HG03039 (cell line): ENCODE measurements at regions not wholly inside any gene's neighbourhood (a gene's known extent, or its start where the extent isn't known, plus 50 kb on each side); places are given as distances from the start of the nearest gene placed in this dataset.
A peak's percentile ranks its signal among the peaks of the same experiment; 100 is the strongest.
"Not testable (repeated sequence)": the region's sequence is repeated elsewhere in the genome, so short reads cannot be mapped to it uniquely, and the experiment has no call there.

Experiments used
- ATAC-seq: cut with Tn5 transposase; IDR thresholded peaks from one replicate; pipeline ENCODE4 v1.9.1; 2021; ENCODE audit warnings: mild to moderate bottlenecking, moderate library complexity; ENCODE audit not compliant: unreplicated experiment

DNA sequence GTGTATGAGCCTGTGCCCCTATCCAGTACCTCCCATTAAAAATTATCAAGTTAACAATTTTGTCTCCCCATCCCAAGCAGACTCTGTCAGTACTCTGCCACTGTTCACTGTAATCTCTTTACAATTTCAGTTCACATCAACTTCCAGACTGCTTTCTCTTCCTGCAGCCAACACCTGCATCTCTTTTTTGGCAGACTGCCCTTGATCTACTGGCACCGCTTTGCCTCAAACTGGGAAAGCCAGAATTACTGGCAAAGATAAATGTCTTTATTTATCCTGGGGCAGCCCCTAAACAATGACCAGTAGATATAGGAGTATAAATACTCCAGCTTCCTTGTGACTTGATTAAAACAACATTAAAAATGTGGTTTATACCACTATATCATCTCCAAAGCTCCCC is 494.1 kb downstream of the ZNF385D start:
- ATAC-seq = no peak

GRCh38 chr3:21238661-21239060 is 512.3 kb downstream of the ZNF385D start:
- ATAC-seq = no peak

DNA sequence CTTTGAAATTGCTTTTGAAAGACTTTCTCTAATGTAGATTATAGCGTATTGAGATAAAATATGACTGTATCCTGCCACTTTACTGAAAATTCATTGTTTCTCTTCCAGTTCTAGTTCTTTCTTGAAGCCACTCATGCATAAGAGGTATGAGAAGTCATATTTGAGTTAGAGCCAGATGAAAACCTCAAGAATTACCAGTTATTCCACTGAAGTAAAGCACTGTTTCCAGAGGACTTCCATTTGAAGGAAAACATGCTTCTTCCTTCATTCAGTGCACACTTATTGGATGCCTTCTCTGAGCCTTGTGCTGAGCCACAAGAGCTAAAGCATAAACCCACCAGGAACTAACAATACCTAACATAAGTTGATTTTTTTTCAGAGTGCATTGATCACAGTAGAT is 513.4 kb downstream of the ZNF385D start:
- ATAC-seq = no peak

DNA sequence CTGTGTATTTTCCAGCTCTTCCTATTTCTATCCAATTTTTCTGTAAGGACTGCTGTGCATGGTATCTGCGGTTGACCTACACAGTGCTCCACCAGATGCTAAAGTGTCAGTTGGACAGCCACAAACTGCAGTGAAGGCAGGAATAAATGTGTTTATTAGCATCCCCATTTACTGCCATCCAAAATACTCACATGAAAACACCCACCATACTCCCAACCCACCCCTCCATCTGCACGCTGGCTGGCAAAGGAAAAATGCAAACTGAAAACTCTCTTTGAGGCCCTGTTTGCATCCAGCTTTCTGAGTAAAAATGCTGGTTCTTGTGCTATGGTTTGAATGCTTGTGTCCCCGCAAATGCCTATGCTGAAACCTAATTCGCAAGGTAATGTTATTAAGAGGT is 515.5 kb downstream of the ZNF385D start:
- no peak for ATAC-seq

DNA sequence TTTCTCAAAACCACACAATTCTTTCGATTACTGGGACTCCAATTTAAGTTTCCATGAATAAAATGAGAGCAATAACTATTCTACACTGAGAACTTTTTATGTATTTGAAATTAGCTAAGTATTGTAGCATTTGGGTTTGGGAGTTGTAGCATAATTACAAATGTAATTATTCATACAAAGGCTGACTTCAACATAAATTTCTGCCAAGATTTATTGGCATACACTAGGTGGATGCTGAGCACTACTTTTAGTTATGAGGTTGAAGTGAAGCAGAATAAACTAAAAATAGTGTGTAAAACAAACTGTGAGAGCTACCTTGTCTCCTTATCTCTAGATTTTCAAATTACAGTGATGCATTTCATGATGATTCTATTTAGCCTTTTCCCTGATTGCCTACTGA is 516.1 kb downstream of the ZNF385D start:
- ATAC-seq = no peak

DNA sequence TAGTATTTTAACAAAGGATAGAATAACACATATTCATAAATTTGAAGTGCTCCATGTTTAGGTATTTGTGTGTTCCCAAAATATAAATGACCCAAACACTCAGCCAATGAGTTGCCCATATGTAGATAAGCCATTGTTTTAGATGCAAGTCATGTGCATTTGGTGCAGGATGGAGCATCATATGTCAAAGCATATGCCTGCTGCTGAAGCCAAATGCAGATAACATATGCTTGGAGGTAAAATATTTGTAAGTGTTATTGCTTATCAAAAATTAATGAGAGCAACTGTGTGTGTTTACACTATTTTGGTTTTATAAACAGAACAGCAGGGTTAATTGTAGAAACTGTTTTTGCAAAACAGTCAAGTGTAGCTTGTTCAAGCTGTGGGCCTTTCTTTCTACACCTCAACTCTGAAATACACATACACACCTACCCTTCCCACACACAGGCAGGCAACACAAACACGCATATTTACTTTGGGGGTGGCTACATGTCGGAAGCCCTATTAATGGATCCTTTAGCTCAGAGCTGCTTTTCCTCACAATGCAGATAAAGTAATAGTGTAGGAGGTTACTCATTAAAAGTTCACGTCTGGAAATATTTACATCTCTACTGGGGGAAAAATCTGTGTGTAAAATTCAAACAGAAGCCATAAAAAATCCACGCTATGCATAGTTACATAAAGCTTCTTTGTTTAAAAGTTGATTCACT is 521.4 kb downstream of the ZNF385D start:
- no peak for ATAC-seq

- no peak for ATAC-seq
Measured at GRCh38 chr3:21226086-21226485, 524.9 kb downstream of the ZNF385D start.

DNA sequence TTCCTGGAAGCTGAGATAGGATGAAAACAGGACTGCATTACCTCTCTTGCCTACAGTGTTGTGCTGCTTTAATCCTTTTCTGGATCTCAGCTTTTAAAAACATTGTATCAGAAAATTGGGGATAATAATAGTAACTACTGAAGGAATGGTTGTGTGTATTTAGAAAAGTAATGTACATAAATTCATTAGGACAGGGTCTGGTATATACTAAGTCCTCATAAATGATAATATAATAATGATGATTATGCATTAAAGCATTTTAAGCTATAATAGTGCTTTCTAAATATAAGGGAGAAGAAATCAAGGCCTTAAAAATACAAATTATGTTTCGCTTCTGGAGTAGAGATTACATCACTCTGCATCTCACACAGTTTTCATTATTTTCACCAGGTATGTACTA is 530.1 kb downstream of the ZNF385D start:
- no peak for ATAC-seq

DNA sequence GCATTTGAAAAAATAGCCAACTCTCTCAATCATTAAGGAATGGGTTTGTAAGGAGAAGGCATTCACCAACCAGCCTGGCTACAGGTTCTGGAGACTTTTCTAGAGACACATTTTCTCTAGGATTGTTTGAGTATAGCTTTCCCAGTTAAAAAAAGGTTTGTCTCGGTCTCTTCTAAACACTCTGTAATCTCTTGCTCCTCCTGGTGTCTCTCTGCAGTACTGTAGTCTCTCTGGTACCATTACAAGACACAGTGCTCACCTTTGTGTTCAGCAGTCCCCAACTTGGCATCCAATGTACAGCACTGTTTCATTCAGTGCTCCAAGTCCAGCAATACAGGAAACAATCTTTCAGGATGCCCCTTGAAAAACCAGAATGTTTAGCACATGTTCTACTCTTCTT is 534.4 kb downstream of the ZNF385D start:
- no peak for ATAC-seq

- ATAC-seq = not testable (repeated sequence)
Measured at GRCh38 chr3:21204122-21204521, 546.9 kb downstream of the ZNF385D start.

DNA sequence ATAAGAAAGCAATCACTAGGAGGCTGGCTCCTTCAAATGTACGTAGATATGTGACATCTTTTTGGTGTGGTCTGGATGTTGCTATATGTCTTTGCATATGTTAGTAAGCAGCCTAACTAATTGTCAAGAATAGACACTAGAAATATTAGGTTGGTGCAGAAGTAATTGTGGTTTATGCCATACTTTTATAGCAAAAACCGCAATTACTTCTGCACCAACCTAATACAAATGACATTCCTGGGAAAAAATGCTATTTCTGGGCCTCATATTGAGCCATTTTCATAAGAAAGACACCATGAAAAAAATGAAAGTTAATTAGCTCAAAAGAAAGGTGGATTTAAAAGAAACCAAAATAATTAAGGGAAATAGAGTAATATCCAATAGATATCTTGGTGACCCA is 555.8 kb downstream of the ZNF385D start:
- no peak for ATAC-seq

- ATAC-seq = not testable (repeated sequence)
Measured at GRCh38 chr3:21194036-21194435, 557.0 kb downstream of the ZNF385D start.

DNA sequence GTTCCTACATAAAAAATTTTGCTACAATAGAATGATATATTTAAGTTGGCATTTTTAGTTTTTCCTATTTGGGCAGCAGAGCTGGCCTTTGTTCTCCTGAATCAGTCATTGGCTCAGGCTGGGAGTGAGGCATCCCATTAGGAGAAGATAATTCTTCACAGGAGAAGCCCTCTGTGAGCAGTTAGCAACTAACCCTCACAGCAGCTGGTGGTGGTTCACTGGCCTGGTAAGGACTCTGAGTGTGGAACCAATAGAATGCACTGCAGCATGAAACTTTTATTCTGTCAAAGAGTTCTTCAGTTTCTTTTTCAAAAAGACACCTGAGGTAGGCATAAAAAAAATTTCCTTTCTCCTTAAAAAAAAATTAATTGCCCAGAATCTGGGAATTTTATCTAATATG is 562.6 kb downstream of the ZNF385D start:
- ATAC-seq = no peak

- no peak for ATAC-seq
Measured at GRCh38 chr3:21185816-21186314, 565.1 kb downstream of the ZNF385D start.

DNA sequence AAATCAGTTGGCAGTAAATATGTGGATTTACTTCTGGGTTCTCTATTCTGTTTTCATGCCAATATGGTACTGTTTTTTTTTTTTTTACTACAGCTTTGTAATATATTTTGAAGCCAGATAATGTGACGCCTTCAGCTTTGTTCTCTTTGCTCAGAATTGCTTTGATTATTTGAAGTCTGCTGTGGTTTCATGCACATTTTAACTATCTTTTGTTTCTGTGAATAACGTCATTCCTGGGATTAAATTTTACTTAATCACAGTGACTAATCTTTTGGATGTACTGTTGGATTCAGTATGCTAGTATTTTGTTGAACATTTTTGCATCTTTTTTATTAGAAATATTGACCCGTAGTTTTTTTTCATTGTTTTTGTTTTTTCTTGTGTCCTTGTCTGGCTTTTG is 576.5 kb downstream of the ZNF385D start:
- ATAC-seq = no peak

DNA sequence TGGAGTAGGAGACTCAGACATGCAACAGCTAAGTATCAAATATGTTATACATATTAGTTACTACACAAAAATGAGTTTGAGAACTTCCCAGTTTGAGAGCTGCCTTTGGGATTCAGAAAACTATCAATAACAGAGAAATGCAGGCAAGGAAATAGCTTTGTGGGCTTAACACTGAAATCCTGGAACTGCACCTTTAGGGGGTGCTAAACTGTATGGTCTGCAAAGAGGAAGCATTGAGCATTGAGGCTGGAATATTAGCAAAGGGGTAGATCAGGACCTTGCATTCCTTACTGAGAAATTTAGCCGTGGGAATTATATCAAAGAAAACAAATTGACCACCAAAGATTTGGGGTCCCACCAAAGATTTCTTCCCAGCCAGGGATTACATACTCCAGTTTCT is 580.0 kb downstream of the ZNF385D start:
- ATAC-seq = peak; percentile 54

GRCh38 chr3:21169948-21170347 is 581.1 kb downstream of the ZNF385D start:
- ATAC-seq = no peak

DNA sequence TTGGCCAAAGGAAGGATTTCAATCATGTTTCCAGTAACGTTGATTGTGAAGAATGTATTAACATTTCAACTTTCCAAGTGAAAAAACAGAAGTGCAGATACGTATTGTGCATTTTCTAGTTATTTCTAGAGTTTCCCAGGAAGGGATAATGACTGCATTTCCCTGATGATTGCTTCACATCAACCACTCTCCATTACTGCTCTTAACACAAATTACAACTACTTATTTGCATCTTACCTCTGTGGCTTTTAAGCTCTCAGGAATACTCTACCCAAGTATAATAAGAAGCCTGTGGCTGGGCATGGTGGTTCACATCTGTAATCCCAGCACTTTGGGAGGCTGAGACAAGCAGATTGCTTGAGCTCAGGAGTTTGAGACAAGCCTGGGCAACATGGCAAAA is 582.5 kb downstream of the ZNF385D start:
- ATAC-seq = no peak

DNA sequence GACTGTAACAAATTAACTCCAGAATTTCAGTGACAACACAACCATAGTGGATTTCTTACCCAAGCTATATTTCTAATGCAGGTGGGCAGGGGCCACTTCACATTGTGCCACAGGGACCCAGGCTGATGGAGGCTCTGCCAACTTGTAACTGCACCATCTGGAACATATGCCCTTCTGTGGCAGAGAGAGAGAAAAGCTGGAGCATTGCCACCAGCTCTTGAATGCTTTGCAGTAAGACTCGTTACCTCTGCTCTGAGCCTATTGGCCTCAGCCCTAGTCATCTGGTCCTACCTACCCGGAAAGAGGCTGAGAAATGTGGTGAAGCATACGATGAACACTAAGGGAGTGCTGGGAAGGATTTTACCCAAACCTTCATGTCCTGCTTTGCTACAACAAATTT is 587.1 kb downstream of the ZNF385D start:
- ATAC-seq = no peak

GRCh38 chr3:21159543-21159906 is 591.5 kb downstream of the ZNF385D start:
- ATAC-seq = no peak

DNA sequence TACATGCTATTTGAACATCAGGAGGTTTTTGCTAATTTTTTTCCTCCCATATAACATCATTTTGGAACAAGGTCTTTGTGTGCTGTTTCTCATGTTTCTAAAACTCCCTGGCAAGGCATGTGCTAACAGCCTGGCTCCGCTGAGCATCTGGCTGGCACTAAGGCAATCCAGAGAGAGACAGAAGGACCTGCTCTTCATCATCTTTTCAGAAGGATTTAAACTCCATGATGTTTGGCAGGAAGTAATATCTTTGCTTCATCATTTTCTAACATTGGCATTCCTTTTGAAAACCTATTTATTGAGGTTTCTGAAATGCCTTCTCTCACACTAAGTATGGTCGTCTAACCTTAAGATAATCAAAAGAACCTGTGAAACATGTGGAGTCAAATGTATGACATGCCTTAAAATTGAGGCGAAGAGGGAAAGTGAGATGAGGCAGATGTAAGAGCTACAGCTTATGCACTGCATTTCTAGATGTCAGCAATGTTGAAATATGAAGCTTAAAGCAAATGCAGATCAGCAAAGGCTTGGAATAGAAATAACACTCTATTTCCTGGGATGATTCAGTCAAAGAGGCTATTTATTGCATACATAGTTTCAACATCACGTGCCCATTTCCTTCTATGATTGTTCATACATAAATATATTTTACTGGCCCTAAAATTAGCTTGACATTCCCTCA is 592.0 kb downstream of the ZNF385D start:
- ATAC-seq = no peak

DNA sequence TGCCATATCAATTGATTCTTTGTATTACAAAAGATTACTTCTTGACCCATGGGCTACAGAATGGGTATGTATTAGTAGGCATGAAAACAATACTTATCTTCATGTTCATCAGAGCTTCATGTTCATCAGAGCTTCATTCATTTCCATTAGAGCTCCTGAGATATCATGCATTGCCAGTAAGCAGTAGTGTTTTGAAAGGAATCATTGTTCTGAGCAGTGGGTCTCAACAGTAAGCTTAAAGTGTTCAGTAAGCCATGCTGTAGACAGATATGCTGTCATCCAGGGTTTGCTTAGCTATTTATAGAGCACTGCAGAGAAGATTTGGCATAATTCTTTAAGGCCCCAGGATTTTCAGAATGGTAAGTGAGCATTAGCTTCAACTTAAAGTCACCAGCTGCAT is 596.1 kb downstream of the ZNF385D start:
- ATAC-seq = no peak

- ATAC-seq = no peak
Measured at GRCh38 chr3:21152555-21152954, 598.5 kb downstream of the ZNF385D start.
